ENCODE measurements at regions not wholly inside any gene's neighbourhood (a gene's known extent, or its start where the extent isn't known, plus 50 kb on each side); places are given as distances from the start of the nearest gene placed in this dataset.
"Not testable (repeated sequence)": the region's sequence is repeated elsewhere in the genome, so short reads cannot be mapped to it uniquely, and the experiment has no call there.

DNA sequence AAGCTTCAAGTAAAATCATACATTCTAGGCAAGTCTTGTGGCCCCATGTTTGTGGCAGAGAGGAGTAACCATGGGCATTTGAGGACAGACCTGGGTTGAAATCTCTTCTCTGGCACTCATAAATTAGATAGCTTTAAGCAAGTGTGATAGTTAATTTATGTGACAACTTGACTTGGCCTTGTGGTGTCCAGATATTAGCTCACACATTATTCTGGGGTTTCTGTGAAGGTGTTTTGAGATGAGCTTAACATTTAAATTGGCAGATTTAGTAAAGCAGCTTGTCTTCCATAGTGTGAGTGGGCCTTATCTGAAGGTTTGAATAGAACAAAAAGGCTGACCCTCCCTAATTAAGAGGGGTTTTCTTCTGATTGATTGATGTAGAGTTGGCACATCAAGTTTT is 161.4 kb upstream of the SPRY2 start:
- no peak for FAIRE-seq

DNA sequence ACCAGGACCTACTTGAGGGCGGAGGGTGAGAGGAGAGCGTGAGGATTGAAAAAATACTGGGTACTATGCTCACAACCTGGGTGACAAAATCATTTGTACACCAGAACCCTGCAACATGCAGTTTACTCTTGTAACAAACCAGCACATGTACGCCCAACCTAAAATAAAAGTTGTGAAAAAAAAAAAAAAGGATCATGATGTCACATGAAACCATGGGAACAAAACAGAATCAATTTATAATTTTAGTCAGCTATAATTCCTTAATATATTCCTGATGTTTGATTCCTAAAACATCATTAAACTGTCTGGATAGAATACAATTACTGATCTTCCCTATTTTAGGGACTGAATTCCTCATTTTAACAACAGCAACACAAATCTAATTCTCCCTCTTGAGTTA is 160.6 kb upstream of the SPRY2 start:
- FAIRE-seq = no peak

DNA sequence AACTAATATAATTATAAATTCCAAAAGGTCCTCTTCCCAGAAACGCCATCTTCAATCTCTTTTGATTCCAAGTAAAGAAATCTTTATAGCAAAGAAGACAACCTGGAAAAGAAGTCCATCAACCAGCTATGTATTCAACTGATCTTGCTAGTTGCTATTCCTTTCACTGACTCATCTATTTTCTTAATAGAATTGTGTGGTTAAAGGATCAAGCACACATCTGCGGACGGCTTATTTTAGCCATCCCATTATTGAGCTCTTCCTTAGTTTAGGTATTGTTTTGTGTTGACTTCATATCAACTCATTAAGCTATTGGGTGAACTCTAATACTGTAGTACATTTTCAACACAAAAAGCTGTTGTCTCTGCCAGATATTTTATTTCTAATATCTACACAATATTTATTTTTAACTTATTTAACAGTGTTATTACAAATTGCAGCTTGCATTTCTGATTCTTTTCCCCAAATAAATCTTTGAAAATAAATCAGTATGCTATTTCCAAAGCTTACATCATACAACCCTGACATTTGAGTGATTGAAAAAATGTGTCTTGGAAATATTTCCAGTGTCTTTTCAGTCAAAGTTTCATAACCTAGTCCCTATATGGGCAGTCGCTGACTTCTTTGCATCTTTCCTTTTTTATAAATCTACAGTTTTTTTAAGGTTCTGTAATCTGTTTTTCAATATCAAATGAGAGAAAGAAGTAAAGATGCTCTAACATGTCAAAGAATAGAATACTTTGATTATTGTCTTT is 158.8 kb upstream of the SPRY2 start:
- FAIRE-seq = no peak

DNA sequence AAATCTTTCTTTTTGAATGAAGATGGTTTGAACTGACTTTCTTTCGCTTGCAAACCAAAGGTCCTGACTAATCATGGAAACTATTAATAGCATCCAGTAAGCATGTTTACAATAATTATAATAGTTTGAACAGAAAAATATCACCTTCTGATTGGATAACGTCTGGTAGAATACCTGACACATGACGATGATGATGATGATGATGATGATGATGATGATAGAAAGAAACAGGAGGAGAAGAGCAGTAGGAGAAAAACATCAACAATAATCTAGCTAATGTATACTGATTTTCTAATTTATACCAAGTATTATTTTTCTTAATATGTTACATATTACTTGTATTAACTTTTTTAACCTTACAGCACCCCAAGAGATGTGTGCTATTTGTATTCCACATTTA is 157.5 kb upstream of the SPRY2 start:
- FAIRE-seq = no peak

DNA sequence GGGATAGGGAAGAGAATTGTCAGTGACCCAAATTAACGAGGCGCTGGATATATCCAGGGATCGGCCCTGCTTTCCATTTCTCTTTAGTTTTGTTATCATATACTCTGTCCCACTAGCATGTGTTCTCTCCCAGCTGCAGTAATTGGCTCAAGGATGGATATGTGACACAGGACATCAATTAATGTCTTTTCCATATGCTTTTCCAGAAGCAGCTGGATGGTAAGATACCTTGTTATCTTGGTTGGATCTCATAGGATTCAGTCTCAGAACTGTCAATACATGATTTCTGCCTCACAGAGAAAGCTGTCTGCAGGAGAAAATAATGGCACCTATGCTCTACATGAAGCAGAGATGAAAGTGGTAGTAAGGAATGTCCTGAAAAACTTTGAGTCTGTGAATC is 157.1 kb upstream of the SPRY2 start:
- no peak for FAIRE-seq

DNA sequence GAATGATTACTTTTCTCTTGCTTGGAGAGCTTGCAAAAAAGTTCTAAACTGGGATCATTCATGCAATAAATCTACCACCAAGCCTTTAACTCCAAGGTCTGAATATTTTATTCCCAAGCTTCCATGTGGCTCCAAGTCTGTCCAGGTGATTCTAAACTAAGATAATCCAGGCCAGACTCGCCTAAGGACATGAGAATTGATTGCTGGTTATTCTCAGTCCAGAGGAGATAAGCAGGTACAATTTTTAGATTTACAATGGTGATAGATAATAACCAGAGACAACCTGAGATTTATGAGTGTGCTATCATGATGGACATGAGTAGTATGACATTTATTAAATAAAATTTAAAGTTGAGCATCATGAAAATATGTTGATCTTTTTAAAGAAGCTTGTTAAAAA is 156.5 kb upstream of the SPRY2 start:
- FAIRE-seq = no peak

DNA sequence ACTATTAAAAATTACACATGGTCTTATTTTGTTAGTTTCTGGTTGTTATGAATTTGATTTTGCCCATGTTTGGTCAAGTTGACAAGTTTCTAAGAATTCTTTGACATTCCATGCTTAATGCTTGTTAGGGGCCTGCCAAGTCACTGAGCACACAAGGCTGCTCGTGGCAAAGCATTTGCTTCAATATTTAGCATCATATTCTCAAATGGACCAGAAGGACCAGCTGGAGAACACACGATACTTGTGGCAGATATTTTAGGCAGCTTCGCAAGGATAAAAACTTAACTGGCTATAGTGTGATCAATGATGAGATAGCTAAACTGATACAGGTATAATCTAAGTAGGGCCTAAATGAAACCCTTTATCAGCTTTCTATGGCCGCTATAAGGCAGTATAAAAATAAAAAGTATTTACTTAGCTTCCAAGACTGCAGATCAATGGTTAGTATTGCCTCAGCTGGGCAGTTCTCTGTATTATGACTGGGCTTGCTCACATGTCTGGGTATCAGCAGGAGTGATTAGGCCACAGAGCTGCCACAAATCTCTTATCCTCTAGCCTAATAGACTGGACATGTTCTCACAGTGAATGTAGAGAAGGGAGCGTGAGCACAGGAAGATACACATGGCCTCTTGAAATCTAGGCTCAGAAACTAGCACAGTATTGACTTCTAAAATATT is 155.9 kb upstream of the SPRY2 start:
- no peak for FAIRE-seq

DNA sequence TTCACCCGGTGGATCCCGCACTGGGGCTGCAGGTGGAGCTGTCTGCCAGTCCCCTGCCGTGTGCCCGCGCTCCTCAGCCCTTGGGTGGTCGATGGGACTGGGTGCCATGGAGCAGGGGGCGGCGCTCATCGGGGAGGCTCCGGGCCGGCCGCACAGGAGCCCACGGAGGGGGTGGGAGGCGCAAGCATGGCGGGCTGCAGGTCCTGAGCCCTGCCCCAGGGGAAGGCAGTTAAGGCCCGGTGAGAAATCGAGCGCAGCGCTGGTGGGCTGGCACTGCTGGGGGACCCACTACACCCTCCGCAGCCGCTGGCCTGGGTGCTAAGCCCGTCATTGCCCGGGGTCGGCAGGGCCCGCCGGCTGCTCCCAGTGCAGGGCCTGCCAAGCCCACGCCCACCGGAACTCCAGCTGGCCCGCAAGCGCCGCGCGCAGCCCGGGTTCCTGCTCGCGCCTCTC is 149.6 kb upstream of the SPRY2 start:
- not testable (repeated sequence) for FAIRE-seq

DNA sequence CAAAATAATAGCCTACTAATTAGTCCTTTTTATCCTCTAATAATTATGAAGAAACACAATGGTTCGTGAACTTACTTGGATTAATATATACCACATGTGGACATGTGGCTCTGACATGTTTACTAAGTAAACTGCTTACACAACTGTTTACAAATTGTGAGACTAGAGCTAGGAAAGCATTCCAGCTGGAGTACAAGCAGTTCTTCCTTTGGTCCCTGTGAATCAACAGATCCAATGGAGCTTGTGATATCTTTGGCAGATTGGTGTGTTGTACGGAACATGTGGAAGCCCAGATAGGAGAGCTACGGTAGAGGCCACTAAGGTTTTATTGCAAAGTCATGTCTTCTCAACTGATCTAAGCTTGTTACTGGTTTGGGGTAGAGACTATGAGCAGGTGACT is 145.5 kb upstream of the SPRY2 start:
- no peak for FAIRE-seq

DNA sequence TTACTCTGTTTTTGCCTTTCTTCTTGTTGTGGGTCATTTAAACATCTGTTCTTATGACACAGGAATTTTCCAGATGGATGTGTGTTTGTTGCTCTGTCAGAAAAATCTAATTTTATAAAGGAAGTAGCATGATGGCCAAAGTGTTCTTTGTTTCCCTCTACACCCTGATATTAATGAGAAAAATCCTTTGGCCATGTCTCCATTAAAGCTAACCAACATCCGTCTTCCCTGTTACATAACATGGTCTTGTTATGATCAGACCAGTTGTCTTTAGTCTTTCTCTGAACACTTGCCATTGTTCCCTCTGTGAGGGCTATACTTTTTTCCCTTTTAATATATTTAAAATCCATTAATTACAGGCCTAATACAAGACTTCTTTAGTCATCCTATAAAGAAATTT is 142.2 kb upstream of the SPRY2 start:
- no peak for FAIRE-seq

DNA sequence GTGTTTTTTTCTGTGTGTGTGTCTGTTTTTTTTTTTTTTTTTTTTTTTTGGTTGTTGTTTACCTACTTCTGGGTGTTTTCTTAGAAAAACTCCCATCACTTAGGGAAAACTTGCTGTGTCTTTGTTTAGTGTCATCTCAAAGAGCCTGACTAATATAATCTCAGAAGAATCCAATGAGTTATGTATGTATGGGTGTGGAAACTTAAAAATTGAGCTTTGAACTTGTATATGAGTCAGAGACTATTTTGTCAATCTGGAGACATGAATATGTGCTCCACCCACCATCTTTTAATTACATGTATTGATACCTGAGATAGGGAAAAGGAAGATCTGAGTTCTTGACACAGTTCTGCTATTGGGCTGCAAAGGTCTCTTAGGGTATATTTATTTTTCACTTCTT is 140.7 kb upstream of the SPRY2 start:
- FAIRE-seq = no peak

DNA sequence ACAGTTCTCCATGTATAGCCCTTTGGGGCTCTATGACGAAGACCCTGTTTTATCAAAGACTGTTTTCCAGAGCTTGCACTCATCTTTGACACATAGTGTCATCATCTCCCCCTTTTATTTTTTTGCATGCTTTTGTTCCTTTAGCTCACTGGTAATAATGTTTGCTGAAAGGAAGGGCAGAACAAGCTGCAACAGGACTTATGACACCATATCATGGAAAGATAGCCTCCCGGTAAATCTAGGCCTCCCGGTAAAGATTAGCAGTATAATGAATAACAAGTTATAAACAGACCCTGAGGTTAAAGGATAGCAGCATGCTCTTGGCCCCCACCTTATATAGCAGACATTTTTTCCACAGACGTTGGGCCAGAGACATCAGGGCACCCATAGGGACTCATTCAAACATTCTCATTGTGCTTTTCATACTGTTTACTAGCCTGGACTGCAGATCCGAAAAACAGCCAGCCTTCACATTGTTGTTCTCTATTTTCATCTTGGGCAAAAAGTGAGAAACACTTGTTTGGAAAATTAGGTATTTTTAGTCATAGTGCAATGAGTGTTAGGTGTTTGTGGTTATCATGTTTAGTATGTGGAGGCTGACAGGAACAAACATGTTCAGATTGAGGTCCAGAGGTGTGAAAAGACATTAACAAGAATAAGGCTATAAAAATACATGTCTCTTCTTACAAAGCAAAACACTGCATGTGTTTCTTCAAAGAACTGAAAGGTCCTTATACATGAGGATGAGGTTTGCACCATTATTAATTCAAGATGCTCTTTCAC is 136.9 kb upstream of the SPRY2 start:
- FAIRE-seq = no peak

DNA sequence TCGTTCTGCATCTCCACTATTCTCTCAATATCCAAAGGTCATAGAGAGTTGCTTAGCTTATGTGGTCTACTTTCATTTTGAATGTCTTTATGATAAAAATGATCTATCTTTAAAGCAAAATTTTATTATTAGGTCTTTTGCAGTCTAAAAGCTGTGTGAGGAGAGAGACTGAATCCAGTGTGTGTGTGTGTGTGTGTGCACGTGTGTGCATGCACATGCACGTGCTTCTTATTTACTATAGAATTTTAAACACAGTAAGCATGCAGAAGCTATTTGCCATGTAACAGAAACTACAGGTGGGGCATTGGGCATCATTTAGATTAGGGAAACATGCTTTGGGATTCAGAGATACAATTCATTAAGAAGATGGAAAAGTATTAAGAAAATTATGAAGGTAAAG is 136.0 kb upstream of the SPRY2 start:
- FAIRE-seq = no peak

DNA sequence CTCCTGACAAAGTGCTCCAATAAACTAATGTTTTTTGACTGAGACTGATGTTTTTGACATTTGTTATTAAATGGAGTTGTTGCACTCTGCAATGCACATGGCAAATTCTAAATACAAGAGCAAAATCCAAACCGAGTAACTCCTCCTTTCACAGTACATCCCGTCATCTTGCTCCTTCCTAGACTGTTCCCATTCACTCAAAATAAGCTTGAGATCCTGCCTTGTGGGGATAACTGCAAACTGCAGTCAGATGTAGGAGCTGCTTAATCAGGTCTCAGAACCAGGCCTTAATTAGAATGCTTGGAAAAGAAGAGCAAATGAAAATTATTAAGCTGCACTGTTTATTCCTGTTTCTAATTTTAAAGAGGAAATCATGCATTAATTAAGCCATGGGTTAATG is 134.8 kb upstream of the SPRY2 start:
- FAIRE-seq = no peak

DNA sequence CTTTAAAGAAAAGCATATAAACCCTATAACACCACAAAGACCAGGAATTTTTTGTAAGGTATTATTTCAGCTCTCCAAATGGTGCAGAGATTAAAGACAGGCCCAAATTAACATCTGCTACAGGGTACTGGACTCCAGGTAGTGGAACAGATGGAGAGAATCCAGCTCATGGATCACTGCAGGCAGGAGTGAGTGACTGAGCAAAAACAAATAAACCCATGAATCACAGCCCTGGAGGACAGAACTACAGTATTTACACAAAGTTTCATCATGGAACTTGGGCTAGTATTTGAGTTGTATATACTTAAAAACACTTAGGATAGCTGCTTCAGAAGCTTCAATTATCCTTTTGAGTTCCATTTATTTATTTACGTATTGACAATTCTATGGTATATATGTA is 132.8 kb upstream of the SPRY2 start:
- FAIRE-seq = no peak

DNA sequence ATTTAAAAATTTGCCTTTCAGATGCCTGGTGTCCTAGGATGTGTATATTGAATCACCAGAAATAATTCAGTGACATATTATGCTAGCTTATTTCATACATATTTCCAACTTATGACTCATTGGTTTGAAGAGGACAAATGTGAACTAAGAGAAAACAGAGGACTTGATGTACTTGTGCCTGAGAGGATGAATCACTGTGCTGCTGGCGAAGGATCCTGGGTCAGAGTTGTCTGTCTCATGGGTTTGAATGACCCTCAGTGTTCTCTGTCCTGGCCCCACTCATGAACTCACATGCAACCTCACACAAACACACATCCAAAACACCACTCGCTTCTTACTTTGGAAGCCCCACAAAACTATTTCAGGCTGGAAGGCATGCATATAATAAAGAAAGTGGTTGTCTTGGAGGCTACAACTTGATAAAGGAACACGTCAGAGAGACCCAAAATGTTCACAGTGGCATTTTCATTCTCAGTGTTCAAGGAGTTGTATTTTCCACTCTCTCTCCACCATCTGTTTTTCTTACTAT is 129.0 kb upstream of the SPRY2 start:
- FAIRE-seq = no peak

DNA sequence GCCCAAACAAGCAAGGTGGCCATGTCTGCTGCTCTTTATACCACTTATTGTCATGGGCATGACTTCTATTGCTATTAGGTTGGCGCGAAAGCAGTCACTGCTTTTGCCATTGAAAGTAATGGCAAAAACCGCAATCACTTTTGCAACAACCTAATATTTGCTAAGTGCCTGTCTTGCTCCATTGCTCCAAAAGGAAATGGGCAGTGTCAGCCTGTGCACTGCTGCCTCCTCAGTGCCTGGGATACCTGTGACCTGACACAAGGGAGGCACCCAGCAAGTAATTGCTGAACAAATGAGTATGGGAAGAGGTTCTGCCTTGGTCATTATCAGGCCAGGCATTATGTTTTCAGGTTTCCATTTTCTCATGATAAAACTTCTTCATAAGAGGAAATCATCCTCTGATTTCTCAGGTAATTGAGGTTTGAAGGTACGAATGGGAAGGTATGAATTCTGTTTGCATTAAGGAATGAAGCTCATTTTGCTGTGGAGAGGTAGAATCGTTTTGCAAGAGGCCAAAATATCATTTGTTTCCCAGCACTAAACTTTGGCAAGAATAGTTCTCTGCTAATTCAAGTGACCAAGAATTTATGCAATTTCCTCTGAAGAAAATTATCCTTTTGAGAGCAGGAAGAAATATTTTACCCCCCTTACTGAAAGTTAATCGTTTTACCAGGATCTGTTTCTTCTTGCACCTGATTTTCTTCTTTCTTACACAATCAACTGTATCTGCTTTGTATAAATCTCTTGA is 128.4 kb upstream of the SPRY2 start:
- FAIRE-seq = no peak

DNA sequence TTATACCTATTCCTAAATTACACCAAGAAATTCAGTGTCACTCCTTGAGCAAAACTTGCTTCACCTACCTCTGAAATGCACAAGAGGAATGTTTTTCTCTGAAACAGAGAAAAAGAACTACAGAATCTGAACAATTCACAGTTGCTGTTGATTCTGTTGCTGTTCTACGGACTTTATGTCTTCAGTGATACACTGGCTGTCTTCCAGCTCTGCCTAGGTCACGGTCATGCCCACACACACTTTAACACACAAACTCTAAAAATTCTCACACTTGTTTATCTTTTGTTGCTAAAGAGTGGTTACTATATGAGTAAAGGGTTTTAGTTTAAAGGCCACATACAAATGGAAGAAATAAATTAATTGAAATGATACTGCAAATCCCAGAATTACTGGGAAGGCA is 124.4 kb upstream of the SPRY2 start:
- FAIRE-seq = no peak

DNA sequence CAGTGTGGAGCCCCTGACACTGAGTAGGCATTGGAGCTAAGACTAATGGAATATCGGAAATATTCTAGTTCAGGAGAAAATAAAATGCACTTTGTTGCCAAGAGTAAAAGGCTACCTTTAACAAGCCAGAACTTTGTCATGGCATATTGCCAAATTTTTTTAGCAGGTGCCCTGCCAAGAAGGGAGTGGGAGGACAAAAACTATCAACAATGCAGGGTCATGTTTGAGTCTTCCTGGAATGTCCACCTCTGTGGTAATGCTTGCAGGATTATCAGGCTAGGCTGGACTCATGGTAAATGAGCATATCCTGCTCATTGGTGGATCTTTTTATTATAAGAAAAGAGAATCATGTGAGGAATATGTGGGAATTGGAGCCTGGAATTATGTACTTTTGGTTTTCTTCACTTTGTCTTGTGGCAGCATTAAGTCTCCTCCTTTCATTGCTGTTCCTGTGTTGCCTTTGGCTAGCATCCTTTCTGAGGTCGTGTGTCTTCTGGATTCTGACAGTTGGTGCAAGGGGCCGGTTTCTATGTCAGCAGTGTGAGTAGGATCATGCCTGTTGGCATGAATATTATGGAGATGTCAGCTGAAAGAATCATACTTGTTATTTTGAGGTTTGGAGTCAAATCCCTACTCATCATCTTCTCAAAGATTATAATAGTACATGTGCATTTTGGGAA is 122.9 kb upstream of the SPRY2 start:
- FAIRE-seq = no peak

DNA sequence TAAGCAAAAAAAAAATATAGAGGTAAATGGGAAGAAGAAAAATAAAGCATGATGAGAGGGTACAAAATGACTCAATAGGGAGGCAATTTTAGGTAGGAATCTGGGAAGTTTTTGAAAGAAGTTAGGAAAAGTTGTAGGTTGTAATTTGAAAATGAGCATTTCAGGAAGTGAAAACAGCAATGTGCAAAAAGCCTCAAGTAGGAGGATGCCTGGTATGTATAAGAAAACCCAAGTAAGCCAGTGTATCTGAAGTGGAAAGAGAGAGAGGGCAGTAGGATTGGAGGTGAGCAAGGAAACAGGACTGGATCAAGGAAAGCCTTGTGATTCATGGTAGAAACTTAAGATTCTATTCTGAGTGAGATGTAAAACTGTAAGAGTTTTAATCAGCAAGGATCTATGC is 121.6 kb upstream of the SPRY2 start:
- no peak for FAIRE-seq

DNA sequence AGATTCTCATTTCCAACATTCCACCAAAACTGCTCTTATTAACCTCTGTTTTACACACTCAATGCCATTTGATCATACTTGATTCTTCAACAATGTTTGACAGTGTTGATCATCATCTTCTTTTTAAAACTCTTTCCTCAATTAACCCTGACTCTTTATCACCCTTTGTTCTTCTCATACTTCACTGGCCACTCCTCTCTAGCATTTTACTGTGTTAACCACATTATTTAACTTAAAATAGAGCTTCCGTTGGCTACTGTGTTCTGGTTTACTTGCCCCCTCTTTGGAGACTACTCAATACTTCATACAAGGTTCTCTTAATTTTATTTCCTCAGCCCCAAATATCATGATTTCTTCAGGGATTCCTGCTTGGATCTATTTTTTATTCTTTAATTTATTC is 121.1 kb upstream of the SPRY2 start:
- no peak for FAIRE-seq

DNA sequence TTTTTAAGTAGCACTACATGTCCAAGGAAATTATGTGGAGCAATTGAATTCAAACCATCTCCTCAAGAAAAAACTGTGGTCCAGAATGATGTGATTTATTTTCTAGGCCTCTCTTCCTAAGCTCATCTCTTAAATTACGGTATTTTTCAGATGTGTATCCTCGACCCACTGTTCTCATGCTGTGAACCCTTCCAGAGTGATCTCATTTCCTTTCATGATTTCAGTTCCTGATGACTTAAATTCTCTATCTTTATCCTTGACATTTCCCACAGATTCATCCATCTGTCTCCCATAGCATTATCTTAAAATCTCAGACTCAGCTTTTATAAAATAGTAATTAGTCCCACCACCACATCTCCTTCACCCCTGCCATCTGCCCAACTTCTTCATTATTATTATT is 117.6 kb upstream of the SPRY2 start:
- no peak for FAIRE-seq

Data from A204.1 (cell line).